Mesenchymal stem cell (in vitro differentiated cells and primary cell): ENCODE measurements at regions not wholly inside any gene's neighbourhood (a gene's known extent, or its start where the extent isn't known, plus 50 kb on each side); places are given as distances from the start of the nearest gene placed in this dataset.

Experiments used
- DNase-seq: peaks from one replicate; pipeline ENCODE4 v3.0.0-alpha.2; 2013
- H2AFZ ChIP-seq: one replicate; pipeline ENCODE4 v1.6.1; 2013; ENCODE audit warnings: low read depth, mild to moderate bottlenecking, control low read depth, inconsistent platforms, low read length, moderate library complexity
- H2AK5ac ChIP-seq: 2 replicates; pipeline ENCODE4 v1.6.1; 2013; ENCODE audit warnings: low read length, moderate library complexity, mild to moderate bottlenecking, inconsistent platforms; ENCODE audit not compliant: severe bottlenecking
- H2BK120ac ChIP-seq: one replicate; pipeline ENCODE4 v1.6.1; 2013; ENCODE audit warnings: low read depth, mild to moderate bottlenecking, inconsistent platforms, low read length, moderate library complexity
- H2BK12ac ChIP-seq, 2 experiments: one replicate each; pipeline ENCODE4 v1.6.1; 2013; ENCODE audit warnings: inconsistent platforms in 2 of 2, low read length in 2 of 2, mild to moderate bottlenecking in 2 of 2, moderate library complexity in 2 of 2, control low read depth in 1 of 2
- H2BK15ac ChIP-seq: one replicate; pipeline ENCODE4 v1.6.1; 2013; ENCODE audit warnings: mild to moderate bottlenecking, low read depth, inconsistent platforms; ENCODE audit not compliant: poor library complexity, severe bottlenecking
- H2BK5ac ChIP-seq: 2 replicates; pipeline ENCODE4 v1.6.1; 2013; ENCODE audit warnings: low read depth, mild to moderate bottlenecking, low read length, control low read depth, inconsistent platforms; ENCODE audit not compliant: poor library complexity, severe bottlenecking
- H3K14ac ChIP-seq, 2 experiments: one replicate each; pipeline ENCODE4 v1.6.1; 2013; ENCODE audit warnings: inconsistent platforms in 2 of 2, low read length in 2 of 2, control low read depth in 1 of 2, mild to moderate bottlenecking in 1 of 2, moderate library complexity in 1 of 2
- H3K18ac ChIP-seq, 2 experiments: one replicate each; pipeline ENCODE4 v1.6.1; 2013; ENCODE audit warnings: inconsistent platforms in 2 of 2, low read length in 2 of 2, control low read depth in 1 of 2, low read depth in 1 of 2, mild to moderate bottlenecking in 1 of 2
- H3K23ac ChIP-seq, 2 experiments: one replicate each; pipeline ENCODE4 v1.6.1; 2013; ENCODE audit warnings: inconsistent platforms in 2 of 2, low read length in 2 of 2, mild to moderate bottlenecking in 2 of 2, moderate library complexity in 2 of 2, control low read depth in 1 of 2
- H3K27ac ChIP-seq: 2 replicates; pipeline ENCODE4 v1.5.1; 2013; ENCODE audit warnings: mild to moderate bottlenecking, moderate library complexity, low read length, control low read depth, inconsistent platforms; ENCODE audit not compliant: poor library complexity, severe bottlenecking
- H3K27me3 ChIP-seq, 2 experiments: 2 replicates each; pipeline versions ENCODE4 v1.6.1 to v1.7.0; 2013; ENCODE audit warnings: low read length in 2 of 2, mild to moderate bottlenecking in 2 of 2, moderate library complexity in 2 of 2, control low read depth in 1 of 2, inconsistent platforms in 1 of 2; ENCODE audit not compliant: control insufficient read depth in 1 of 2, insufficient read depth in 1 of 2
- H3K36me3 ChIP-seq, 2 experiments: 2 replicates each; pipeline versions ENCODE4 v1.6.1 to v1.7.0; 2013; ENCODE audit warnings: low read length in 2 of 2, control low read depth in 1 of 2, inconsistent platforms in 1 of 2, low read depth in 1 of 2, mild to moderate bottlenecking in 1 of 2; ENCODE audit not compliant: insufficient read depth in 2 of 2, control insufficient read depth in 1 of 2
- H3K4ac ChIP-seq, 2 experiments: one replicate each; pipeline ENCODE4 v1.6.1; 2013; ENCODE audit warnings: inconsistent platforms in 2 of 2, low read length in 2 of 2, mild to moderate bottlenecking in 2 of 2, moderate library complexity in 2 of 2, control low read depth in 1 of 2, low read depth in 1 of 2
- H3K4me1 ChIP-seq: 2 replicates; pipeline ENCODE4 v1.6.1; 2013; ENCODE audit warnings: low read depth, low read length, control low read depth; ENCODE audit not compliant: control insufficient read depth, insufficient read depth
- H3K4me2 ChIP-seq: 2 replicates; pipeline ENCODE4 v1.6.1; 2013; ENCODE audit warnings: low read length, mild to moderate bottlenecking, inconsistent platforms; ENCODE audit not compliant: poor library complexity, severe bottlenecking
- H3K4me3 ChIP-seq, 2 experiments: 2 replicates each; pipeline versions ENCODE4 v1.5.1 to v1.7.0; 2013; ENCODE audit warnings: low read length in 2 of 2, mild to moderate bottlenecking in 2 of 2, control low read depth in 1 of 2, low read depth in 1 of 2; ENCODE audit not compliant: insufficient read depth in 1 of 2
- H3K79me1 ChIP-seq: replicated peaks from 2 replicates; pipeline ENCODE4 v1.6.1; 2013; ENCODE audit warnings: mild to moderate bottlenecking, control low read depth, low read length, inconsistent platforms; ENCODE audit not compliant: poor library complexity, severe bottlenecking
- H3K9ac ChIP-seq: 2 replicates; pipeline ENCODE4 v1.7.0; 2013; ENCODE audit warnings: mild to moderate bottlenecking, low read length, moderate library complexity
- H3K9me3 ChIP-seq: 2 replicates; pipeline ENCODE4 v1.7.0; 2013; ENCODE audit warnings: mild to moderate bottlenecking, low read length; ENCODE audit not compliant: control insufficient read depth
- H4K8ac ChIP-seq: one replicate; pipeline ENCODE4 v1.6.1; 2013; ENCODE audit warnings: inconsistent platforms, mild to moderate bottlenecking, low read length, moderate library complexity
- H4K91ac ChIP-seq: one replicate; pipeline ENCODE4 v1.6.1; 2013; ENCODE audit warnings: mild to moderate bottlenecking, low read length, inconsistent platforms
- WGBS: methylation state at CpG from one replicate; pipeline ENCODE4 v1.1.7; 2013; ENCODE audit warnings: mixed read lengths; 5-methylcytosine and 5-hydroxymethylcytosine counted together

DNA sequence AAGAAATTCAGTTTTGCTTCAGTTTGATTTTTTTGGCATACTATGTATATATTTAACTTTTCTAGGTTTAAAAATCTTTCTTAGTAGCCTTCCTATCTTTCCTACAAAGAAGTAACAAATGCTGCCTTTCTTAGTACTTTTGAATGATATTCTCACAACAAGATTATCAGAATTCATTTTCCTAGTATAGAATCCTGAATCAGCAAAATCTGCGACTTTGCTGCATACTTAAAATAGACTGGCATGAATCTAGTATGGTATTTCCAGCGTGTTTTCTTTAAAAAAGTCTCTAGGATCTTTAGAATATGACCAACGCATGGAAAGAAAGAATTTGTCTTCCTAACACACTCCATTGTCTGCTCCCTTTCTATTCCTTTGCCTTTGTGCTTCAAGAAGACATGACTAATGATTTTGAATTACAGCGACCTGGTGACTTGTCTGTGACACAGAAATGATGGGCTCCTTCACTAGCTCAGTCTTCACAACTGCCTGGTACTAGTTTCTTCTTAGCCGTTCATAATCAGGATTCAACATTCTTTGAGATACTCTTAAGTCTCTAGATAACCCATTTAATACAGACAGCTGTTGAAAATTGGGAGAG lies 349.8 kb downstream of the PPARGC1A start:
- Histone ChIP-seq H3K4me2 (no peak overlapping the region), H3K4me1 (no peaks in the 10 kb centered on the region), H2AK5ac (no peak overlapping the region), H2BK12ac (no peak overlapping the region), H3K4me3 (no peak overlapping the region), H4K8ac (no peak overlapping the region), H3K9me3 (peaks cover 3% of the 10 kb centered on the region), H2BK5ac (no peak overlapping the region), H3K27me3 (no peaks in the 10 kb centered on the region), H3K27ac (no peak overlapping the region), H2AFZ (no peak overlapping the region), H2BK120ac (no peak overlapping the region), H3K79me1 (no peaks in the 10 kb centered on the region), H2BK15ac (no peak overlapping the region), H3K4ac (no peak overlapping the region), H3K14ac (no peak overlapping the region), H3K36me3 (no peaks in the 10 kb centered on the region), H3K23ac (no peak overlapping the region), H3K9ac (no peak overlapping the region), H4K91ac (no peak overlapping the region), H3K18ac (no peak overlapping the region)
- no peak for DNase-seq
- WGBS: 59% methylated on average over 3 of the region's 5 CpGs

GRCh38 chr4:23533859-23534258 lies 356.0 kb downstream of the PPARGC1A start:
- no peak overlapping the region for H2BK12ac ChIP-seq
- H3K36me3 ChIP-seq: no peaks in the 10 kb centered on the region
- no peaks in the 10 kb centered on the region for H3K79me1 ChIP-seq
- no peak overlapping the region for H3K14ac ChIP-seq
- DNase-seq: no peak
- H3K18ac ChIP-seq: no peak overlapping the region
- H3K23ac ChIP-seq: no peak overlapping the region
- no peak overlapping the region for H3K4me2 ChIP-seq
- no peaks in the 10 kb centered on the region for H3K4me1 ChIP-seq
- H3K27ac ChIP-seq: no peak overlapping the region
- no peak overlapping the region for H2BK5ac ChIP-seq
- no peak overlapping the region for H2BK120ac ChIP-seq
- no peaks in the 10 kb centered on the region for H3K27me3 ChIP-seq
- H4K91ac ChIP-seq: no peak overlapping the region
- no peak overlapping the region for H3K4me3 ChIP-seq
- peaks cover 12% of the 10 kb centered on the region for H3K9me3 ChIP-seq
- no peak overlapping the region for H3K4ac ChIP-seq
- H2AK5ac ChIP-seq: no peak overlapping the region
- H3K9ac ChIP-seq: no peak overlapping the region
- WGBS: 92% methylated on average over 1 of the region's 2 CpGs
- H4K8ac ChIP-seq: no peak overlapping the region
- H2AFZ ChIP-seq: no peak overlapping the region
- no peak overlapping the region for H2BK15ac ChIP-seq

GRCh38 chr4:23516716-23517115 lies 373.1 kb downstream of the PPARGC1A start:
- Histone ChIP-seq H3K23ac (no peak overlapping the region), H2BK5ac (no peak overlapping the region), H3K14ac (no peak overlapping the region), H4K91ac (no peak overlapping the region), H2AFZ (no peak overlapping the region), H3K18ac (no peak overlapping the region), H2BK15ac (no peak overlapping the region), H2BK12ac (no peak overlapping the region), H3K79me1 (no peaks in the 10 kb centered on the region), H2BK120ac (no peak overlapping the region), H3K9ac (no peak overlapping the region), H3K4me3 (no peak overlapping the region), H3K4me1 (no peaks in the 10 kb centered on the region), H3K27ac (no peak overlapping the region), H3K36me3 (no peaks in the 10 kb centered on the region), H4K8ac (no peak overlapping the region), H3K9me3 (peaks cover 16% of the 10 kb centered on the region), H2AK5ac (no peak overlapping the region), H3K27me3 (no peaks in the 10 kb centered on the region), H3K4me2 (no peak overlapping the region), H3K4ac (no peak overlapping the region)
- WGBS: 83% methylated on average over 1 of the region's 3 CpGs
- DNase-seq: no peak

- H3K79me1 ChIP-seq: no peaks in the 10 kb centered on the region
- H2AK5ac ChIP-seq: no peak overlapping the region
- no peaks in the 10 kb centered on the region for H3K27me3 ChIP-seq
- no peak overlapping the region for H3K23ac ChIP-seq
- H3K9me3 ChIP-seq: peaks cover 4% of the 10 kb centered on the region
- no peaks in the 10 kb centered on the region for H3K36me3 ChIP-seq
- H3K14ac ChIP-seq: no peak overlapping the region
- 77% methylated on average over 2 of the region's 2 CpGs for WGBS
- H3K4ac ChIP-seq: no peak overlapping the region
- no peak overlapping the region for H3K27ac ChIP-seq
- no peak overlapping the region for H2AFZ ChIP-seq
- H3K4me3 ChIP-seq: no peak overlapping the region
- no peak for DNase-seq
- no peak overlapping the region for H2BK12ac ChIP-seq
- no peak overlapping the region for H2BK15ac ChIP-seq
- no peak overlapping the region for H3K4me2 ChIP-seq
- H3K9ac ChIP-seq: no peak overlapping the region
- H2BK5ac ChIP-seq: no peak overlapping the region
- no peak overlapping the region for H2BK120ac ChIP-seq
- H3K4me1 ChIP-seq: no peaks in the 10 kb centered on the region
- no peak overlapping the region for H3K18ac ChIP-seq
- H4K91ac ChIP-seq: no peak overlapping the region
- no peak overlapping the region for H4K8ac ChIP-seq
These were observed 385.8 kb downstream of the PPARGC1A start for GRCh38 chr4:23504083-23504482.
